NCI-H226 (cell line): ENCODE measurements at regions not wholly inside any gene's neighbourhood (a gene's known extent, or its start where the extent isn't known, plus 50 kb on each side); places are given as distances from the start of the nearest gene placed in this dataset.
"Not testable (repeated sequence)": the region's sequence is repeated elsewhere in the genome, so short reads cannot be mapped to it uniquely, and the experiment has no call there.

Experiments used
- DNase-seq: peaks from one replicate; pipeline ENCODE4 v3.0.0-alpha.2; 2015

- no peak for DNase-seq
Measured at GRCh38 chr5:38148021-38148625, 110.2 kb upstream of the EGFLAM start.

- no peak for DNase-seq
Measured at GRCh38 chr5:38143384-38143783, 115.0 kb upstream of the EGFLAM start.

GRCh38 chr5:38141665-38142064 lies 116.7 kb upstream of the EGFLAM start:
- no peak for DNase-seq

GRCh38 chr5:38138574-38138973 lies 119.8 kb upstream of the EGFLAM start:
- no peak for DNase-seq

- DNase-seq, result no peak
Measured at GRCh38 chr5:38135486-38136039, 122.8 kb upstream of the EGFLAM start.

- DNase-seq, result no peak
Measured at GRCh38 chr5:38134810-38135209, 123.5 kb upstream of the EGFLAM start.

GRCh38 chr5:38134294-38134693 lies 124.1 kb upstream of the EGFLAM start:
- not testable (repeated sequence) for DNase-seq

- no peak for DNase-seq
Measured at GRCh38 chr5:38131686-38132085, 126.7 kb upstream of the EGFLAM start.

- DNase-seq, result no peak
Measured at GRCh38 chr5:38124321-38124720, 134.0 kb upstream of the EGFLAM start.

- no peak for DNase-seq
Measured at GRCh38 chr5:38121420-38121819, 136.9 kb upstream of the EGFLAM start.

- DNase-seq, result no peak
Measured at GRCh38 chr5:38119836-38120235, 138.5 kb upstream of the EGFLAM start.

- DNase-seq, result no peak
Measured at GRCh38 chr5:38117784-38118479, 140.4 kb upstream of the EGFLAM start.

- no peak for DNase-seq
Measured at GRCh38 chr5:38115318-38115827, 143.0 kb upstream of the EGFLAM start.

- DNase-seq, result no peak
Measured at GRCh38 chr5:38113880-38114279, 144.5 kb upstream of the EGFLAM start.

GRCh38 chr5:38113456-38113855 lies 144.9 kb upstream of the EGFLAM start:
- DNase-seq, result peak; percentile 53

GRCh38 chr5:38112938-38113337 lies 145.4 kb upstream of the EGFLAM start:
- no peak for DNase-seq

GRCh38 chr5:38110130-38110529 lies 148.2 kb upstream of the EGFLAM start:
- DNase-seq, result no peak

GRCh38 chr5:38107096-38107495 lies 151.3 kb upstream of the EGFLAM start:
- no peak for DNase-seq

- DNase-seq, result no peak
Measured at GRCh38 chr5:38105801-38106200, 152.6 kb upstream of the EGFLAM start.

GRCh38 chr5:38105231-38105570 lies 153.2 kb upstream of the EGFLAM start:
- DNase-seq, result no peak

GRCh38 chr5:38104497-38105230 lies 153.7 kb upstream of the EGFLAM start:
- DNase-seq, result no peak

- DNase-seq, result no peak
Measured at GRCh38 chr5:38101897-38102296, 156.5 kb upstream of the EGFLAM start.
